Testis (tissue), 2 donors: ENCODE measurements at regions not wholly inside any gene's neighbourhood (a gene's known extent, or its start where the extent isn't known, plus 50 kb on each side); places are given as distances from the start of the nearest gene placed in this dataset.

Source experiments
- POLR2A ChIP-seq: fragments of 450-650 bp; IDR thresholded peaks from one replicate; pipeline ENCODE4 v1.6.1; 2017; ENCODE audit warnings: antibody characterized with exemption, mild to moderate bottlenecking, moderate library complexity
- TF ChIP-seq, protein P1 (sequence below), 3 experiments: fragments of 450-650 bp in 2 of 3; fragments of 200-600 bp in 1 of 3; sonication (generic) in 1 of 3; IDR thresholded peaks; one replicate each; pipeline ENCODE4 v1.5.1; 2016 to 2019; ENCODE audit warnings: antibody characterized with exemption in 3 of 3, mild to moderate bottlenecking in 2 of 3, moderate library complexity in 1 of 3

DNA sequence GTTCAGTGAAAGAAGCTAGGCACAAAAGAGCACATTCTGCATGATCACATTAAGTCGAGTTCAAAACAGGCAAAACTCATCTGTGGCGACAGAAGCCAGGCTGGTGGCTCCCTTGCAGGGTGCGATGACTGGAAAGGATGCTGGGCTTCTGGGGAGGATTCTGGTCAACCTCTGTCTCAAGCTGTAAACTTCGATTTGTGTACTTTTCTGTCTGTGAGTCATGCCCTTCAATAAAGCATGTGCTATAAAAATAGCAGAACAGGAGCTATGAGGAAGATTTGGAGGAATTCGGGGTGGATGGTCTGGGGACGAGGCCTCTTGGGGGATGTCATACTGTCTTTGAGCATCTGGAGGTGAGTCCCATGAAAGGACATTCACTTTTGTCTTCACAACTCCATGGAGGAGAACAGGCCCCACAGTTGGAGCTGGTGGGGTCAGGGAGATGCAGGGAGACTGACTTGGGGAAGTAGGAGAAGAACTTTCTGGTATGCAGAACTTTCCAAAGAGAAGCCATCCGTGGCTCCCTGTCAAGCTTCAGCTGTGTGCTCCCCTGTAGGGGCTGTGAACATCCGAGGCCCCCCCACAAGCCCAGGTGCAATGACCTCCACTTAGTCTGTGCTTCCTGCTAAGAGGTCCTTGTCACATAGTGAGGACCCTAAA is 77.8 kb upstream of the LINC01488 start:
- TF ChIP-seq, protein P1, sequence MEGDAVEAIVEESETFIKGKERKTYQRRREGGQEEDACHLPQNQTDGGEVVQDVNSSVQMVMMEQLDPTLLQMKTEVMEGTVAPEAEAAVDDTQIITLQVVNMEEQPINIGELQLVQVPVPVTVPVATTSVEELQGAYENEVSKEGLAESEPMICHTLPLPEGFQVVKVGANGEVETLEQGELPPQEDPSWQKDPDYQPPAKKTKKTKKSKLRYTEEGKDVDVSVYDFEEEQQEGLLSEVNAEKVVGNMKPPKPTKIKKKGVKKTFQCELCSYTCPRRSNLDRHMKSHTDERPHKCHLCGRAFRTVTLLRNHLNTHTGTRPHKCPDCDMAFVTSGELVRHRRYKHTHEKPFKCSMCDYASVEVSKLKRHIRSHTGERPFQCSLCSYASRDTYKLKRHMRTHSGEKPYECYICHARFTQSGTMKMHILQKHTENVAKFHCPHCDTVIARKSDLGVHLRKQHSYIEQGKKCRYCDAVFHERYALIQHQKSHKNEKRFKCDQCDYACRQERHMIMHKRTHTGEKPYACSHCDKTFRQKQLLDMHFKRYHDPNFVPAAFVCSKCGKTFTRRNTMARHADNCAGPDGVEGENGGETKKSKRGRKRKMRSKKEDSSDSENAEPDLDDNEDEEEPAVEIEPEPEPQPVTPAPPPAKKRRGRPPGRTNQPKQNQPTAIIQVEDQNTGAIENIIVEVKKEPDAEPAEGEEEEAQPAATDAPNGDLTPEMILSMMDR (IDR thresholded peaks at IDR 0.05): no peak
- TF ChIP-seq POLR2A: no peak
